Ascending aorta (tissue), 2 donors: ENCODE measurements at regions not wholly inside any gene's neighbourhood (a gene's known extent, or its start where the extent isn't known, plus 50 kb on each side); places are given as distances from the start of the nearest gene placed in this dataset.

ENCODE experiments used
- DNase-seq, 2 donors: peaks; one replicate each; pipeline ENCODE4 v3.0.0-alpha.2; 2019; ENCODE audit warnings: low spot score in 2 of 2
- H3K27ac ChIP-seq, 2 donors: fragments of 200-600 bp; sonication (generic); one replicate each; pipeline ENCODE4 v1.5.1; 2016 to 2017; ENCODE audit warnings: mild to moderate bottlenecking in 1 of 2
- H3K27me3 ChIP-seq: fragments of 200-600 bp; sonication (generic); one replicate; pipeline ENCODE4 v1.5.1; 2017
- H3K36me3 ChIP-seq, 2 donors: fragments of 200-600 bp; sonication (generic); one replicate each; pipeline ENCODE4 v1.5.1; 2016
- H3K4me1 ChIP-seq, 2 donors: fragments of 200-600 bp; sonication (generic); one replicate each; pipeline ENCODE4 v1.5.1; 2016 to 2017; ENCODE audit warnings: mild to moderate bottlenecking in 1 of 2
- H3K4me3 ChIP-seq, 2 donors: fragments of 200-600 bp; sonication (generic); one replicate each; pipeline ENCODE4 v1.5.1; 2016 to 2017; ENCODE audit warnings: mild to moderate bottlenecking in 1 of 2
- H3K9me3 ChIP-seq, 2 donors: fragments of 200-600 bp; sonication (generic); one replicate each; pipeline ENCODE4 v1.5.1; 2016
- CTCF ChIP-seq, 3 experiments: fragments of 200-600 bp in 2 of 3; fragments of 450-650 bp in 1 of 3; sonication (generic) in 2 of 3; IDR thresholded peaks; one replicate each; pipeline ENCODE4 v1.5.1; 2016 to 2019; ENCODE audit warnings: antibody characterized with exemption in 3 of 3, mild to moderate bottlenecking in 1 of 3, moderate library complexity in 1 of 3
- intact Hi-C: fragments of 100-400 bp; cut with DNase I; formaldehyde crosslinking; loops from one replicate; pipeline ENCODE4 v1.15.1; 2023

- H3K27me3 ChIP-seq: no peaks in the 10 kb centered on the region
- H3K36me3 ChIP-seq: no peaks in the 10 kb centered on the region
- no peak overlapping the region for H3K4me3 ChIP-seq
- TF ChIP-seq CTCF (IDR thresholded peaks at IDR 0.05): peak; percentile 28 to 66 (median 46)
- H3K27ac ChIP-seq: no peak overlapping the region
- intact Hi-C loops: loop anchor here (10.0 kb wide), 2 partner anchors 764 to 1234 kb away; no protein-coding TSS in a partner anchor
- no peaks in the 10 kb centered on the region for H3K9me3 ChIP-seq
- no peak for DNase-seq
- no peaks in the 10 kb centered on the region for H3K4me1 ChIP-seq
Observed at GRCh38 chr18:44130376-44130942, 550.2 kb upstream of the SETBP1 start.

GRCh38 chr18:44133483-44133882 lies 547.2 kb upstream of the SETBP1 start:
- intact Hi-C loops: loop anchor here (10.0 kb wide), 2 partner anchors 761 to 1231 kb away; no protein-coding TSS in a partner anchor
- no peaks in the 10 kb centered on the region for H3K36me3 ChIP-seq
- no peaks in the 10 kb centered on the region for H3K9me3 ChIP-seq
- no peaks in the 10 kb centered on the region for H3K27me3 ChIP-seq
- H3K4me3 ChIP-seq: no peak overlapping the region
- TF ChIP-seq CTCF (IDR thresholded peaks at IDR 0.05): no peak
- no peak overlapping the region for H3K27ac ChIP-seq
- DNase-seq: no peak
- H3K4me1 ChIP-seq: no peaks in the 10 kb centered on the region

GRCh38 chr18:44134447-44134846 lies 546.2 kb upstream of the SETBP1 start:
- H3K36me3 ChIP-seq: no peaks in the 10 kb centered on the region
- intact Hi-C loops: loop anchor here (10.0 kb wide), 2 partner anchors 760 to 1230 kb away; no protein-coding TSS in a partner anchor
- H3K9me3 ChIP-seq: no peaks in the 10 kb centered on the region

GRCh38 chr18:44135741-44136140 lies 544.9 kb upstream of the SETBP1 start:
- H3K27ac ChIP-seq: no peak overlapping the region
- H3K4me3 ChIP-seq: no peak overlapping the region
- no peak for TF ChIP-seq CTCF (IDR thresholded peaks at IDR 0.05)
- H3K9me3 ChIP-seq: no peaks in the 10 kb centered on the region
- intact Hi-C loops: loop anchor here (10.0 kb wide), 2 partner anchors 759 to 1229 kb away; no protein-coding TSS in a partner anchor
- H3K4me1 ChIP-seq: no peaks in the 10 kb centered on the region
- no peak for DNase-seq
- H3K36me3 ChIP-seq: no peaks in the 10 kb centered on the region
- H3K27me3 ChIP-seq: no peaks in the 10 kb centered on the region

More at GRCh38 chr18:44134447-44134846, 546.2 kb upstream of the SETBP1 start:
- Histone ChIP-seq H3K27ac (no peak overlapping the region), H3K27me3 (no peaks in the 10 kb centered on the region), H3K4me1 (no peaks in the 10 kb centered on the region), H3K4me3 (no peak overlapping the region)
- TF ChIP-seq CTCF (IDR thresholded peaks at IDR 0.05): no peak
- DNase-seq: no peak

- no peak for DNase-seq
- intact Hi-C loops: loop anchor here (10.0 kb wide), 2 partner anchors 758 to 1228 kb away; no protein-coding TSS in a partner anchor
- no peak overlapping the region for H3K4me3 ChIP-seq
- H3K27me3 ChIP-seq: no peaks in the 10 kb centered on the region
- no peaks in the 10 kb centered on the region for H3K4me1 ChIP-seq
- H3K36me3 ChIP-seq: no peaks in the 10 kb centered on the region
- no peaks in the 10 kb centered on the region for H3K9me3 ChIP-seq
- no peak overlapping the region for H3K27ac ChIP-seq
- TF ChIP-seq CTCF (IDR thresholded peaks at IDR 0.05): no peak
Observed at GRCh38 chr18:44136326-44136725, 544.4 kb upstream of the SETBP1 start.
